ENCODE measurements at regions not wholly inside any gene's neighbourhood (a gene's known extent, or its start where the extent isn't known, plus 50 kb on each side); places are given as distances from the start of the nearest gene placed in this dataset.

GRCh38 chr18:38944446-38945024 is 1378.9 kb upstream of the CELF4 start:
- Mint-ChIP-seq H3K36me3 (ENCODE audit: low read depth) (peaks cover 44% of the 10 kb centered on the region), H3K4me3 (no peak overlapping the region), H3K9me3 (peaks cover 45% of the 10 kb centered on the region), H3K27ac (no peak overlapping the region), H3K4me1 (peaks cover 6% of the 10 kb centered on the region; the same call in 1 of the 3 replicates), H3K27me3 (ENCODE audit: insufficient read depth, low read depth, poor library complexity) (no peaks in the 10 kb centered on the region)
- no peak overlapping the region for H2AFZ ChIP-seq
- H3K4me2 ChIP-seq = no peak overlapping the region
- H3K4me3 ChIP-seq = no peak overlapping the region
- H3F3A ChIP-seq (replicated peaks; ENCODE audit: low read depth) = no peaks in the 10 kb centered on the region
- ATAC-seq = no peak
- H3K36me3 ChIP-seq (ENCODE audit: insufficient read depth) = peaks cover 10% of the 10 kb centered on the region
- no peaks in the 10 kb centered on the region for H3K27me3 ChIP-seq (ENCODE audit: insufficient read depth)
- no peaks in the 10 kb centered on the region for H4K20me1 ChIP-seq (replicated peaks; ENCODE audit: insufficient read depth)
- H3K4me1 ChIP-seq (ENCODE audit: insufficient read depth) = peaks cover 9% of the 10 kb centered on the region; the same call in 1 of the 2 replicates
- TF ChIP-seq ZNF114 (CRISPR knock-in tag; IDR thresholded peaks at IDR 0.05) (no peak), CTCF (conservative IDR thresholded peaks at IDR 0.05; ENCODE audit: low read depth in 2 of 2) (no peak), NANOG (IDR thresholded peaks at IDR 0.05; ENCODE audit: borderline replicate concordance) (no peak), ETS1 (IDR thresholded peaks at IDR 0.05) (no peak), ZNF462 (CRISPR knock-in tag; IDR thresholded peaks at IDR 0.05) (no peak), POLR2AphosphoS5 (IDR thresholded peaks at IDR 0.05; ENCODE audit: low read depth) (no peak), EZH2 (IDR thresholded peaks at IDR 0.05; ENCODE audit: low read depth, unreplicated experiment) (no peak), REST (IDR thresholded peaks at IDR 0.05; ENCODE audit: unreplicated experiment) (no peak), ZNF331 (CRISPR knock-in tag; IDR thresholded peaks at IDR 0.05; ENCODE audit: low read depth) (no peak), CREB1 (CRISPR knock-in tag; IDR thresholded peaks at IDR 0.05; ENCODE audit: low read depth) (no peak), EZH2phosphoT487 (IDR thresholded peaks at IDR 0.05; ENCODE audit: unreplicated experiment) (no peak)
- no peak for DNase-seq (ENCODE audit: low spot score)
- H3K79me2 ChIP-seq (replicated peaks; ENCODE audit: insufficient read depth) = no peaks in the 10 kb centered on the region
- H3K9me2 ChIP-seq (ENCODE audit: insufficient read depth) = peaks cover 11% of the 10 kb centered on the region
- H3K27ac ChIP-seq (ENCODE audit: low read depth) = no peak overlapping the region

Measured in GM23338 (cell line).